HT-29 (cell line): ENCODE measurements at regions not wholly inside any gene's neighbourhood (a gene's known extent, or its start where the extent isn't known, plus 50 kb on each side); places are given as distances from the start of the nearest gene placed in this dataset.

Experiments
- DNase-seq: peaks from one replicate; pipeline ENCODE4 v3.0.0-alpha.2; 2015; ENCODE audit warnings: low spot score

DNA sequence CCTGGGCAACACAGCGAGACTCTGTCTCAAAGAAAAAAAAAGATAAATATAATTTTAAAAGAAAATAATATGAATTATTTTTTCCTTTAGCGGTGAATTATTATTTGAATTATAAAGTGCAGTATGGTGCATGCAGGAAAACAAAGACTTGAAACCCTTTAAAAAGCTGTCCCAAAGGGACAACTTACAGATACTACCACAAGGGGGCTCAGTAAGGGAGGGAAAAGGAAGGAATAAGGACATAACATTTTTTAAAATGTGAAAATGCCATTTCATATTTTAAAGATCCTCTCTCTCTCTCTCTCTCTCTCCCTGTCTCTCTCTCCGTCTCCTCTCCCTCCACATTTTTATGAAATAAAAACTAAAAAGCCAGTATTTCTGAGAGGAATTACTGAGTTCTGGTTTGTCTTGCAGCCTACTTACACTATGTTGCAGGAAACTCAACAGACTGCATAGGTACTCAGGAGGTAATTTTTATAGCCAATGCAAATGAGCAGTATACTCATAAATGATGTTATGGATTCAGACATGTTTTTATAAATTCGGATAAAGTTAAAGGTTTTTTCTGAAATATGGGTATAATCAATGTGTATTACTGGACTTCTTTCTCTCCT lies 455.0 kb upstream of the GJE1 start:
- peak; percentile 58 for DNase-seq

DNA sequence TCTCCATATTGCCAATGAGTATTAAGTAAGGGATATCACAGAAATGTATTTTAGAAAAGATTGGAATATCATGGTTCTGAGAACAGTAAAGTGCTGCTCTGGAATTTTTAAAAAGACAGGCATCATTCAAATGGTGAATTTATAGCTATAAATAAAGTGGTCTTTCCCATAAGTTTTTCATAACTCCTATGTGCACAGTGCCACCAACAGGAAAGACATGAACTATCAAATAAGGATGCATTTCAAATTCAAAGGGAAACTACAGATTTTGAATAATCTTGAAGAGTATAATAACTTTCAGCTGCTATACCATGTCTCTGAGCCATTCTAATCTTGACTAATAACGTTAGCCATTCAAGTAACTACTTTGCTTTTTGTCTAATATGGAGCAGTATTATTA lies 456.8 kb upstream of the GJE1 start:
- peak; percentile 19 for DNase-seq

DNA sequence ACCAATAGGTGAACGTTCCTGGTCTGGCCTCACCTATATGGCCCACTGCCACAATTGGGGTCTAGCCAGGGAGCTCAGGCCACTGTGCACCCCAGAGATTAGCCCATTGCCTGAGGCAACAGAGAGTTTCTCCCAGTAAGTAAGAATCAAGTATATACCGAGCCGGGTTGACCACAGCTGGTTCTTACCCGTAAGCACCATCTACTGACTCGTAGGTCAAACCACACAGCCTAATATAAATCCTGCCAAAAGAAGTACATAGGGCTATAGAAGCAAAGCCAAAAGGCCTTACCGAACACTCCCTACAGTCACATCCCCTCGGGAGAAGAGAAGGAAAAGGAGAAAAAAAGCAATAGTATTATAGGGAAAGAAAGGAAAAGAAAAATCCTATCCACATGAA lies 463.6 kb upstream of the GJE1 start:
- DNase-seq, result no peak

DNA sequence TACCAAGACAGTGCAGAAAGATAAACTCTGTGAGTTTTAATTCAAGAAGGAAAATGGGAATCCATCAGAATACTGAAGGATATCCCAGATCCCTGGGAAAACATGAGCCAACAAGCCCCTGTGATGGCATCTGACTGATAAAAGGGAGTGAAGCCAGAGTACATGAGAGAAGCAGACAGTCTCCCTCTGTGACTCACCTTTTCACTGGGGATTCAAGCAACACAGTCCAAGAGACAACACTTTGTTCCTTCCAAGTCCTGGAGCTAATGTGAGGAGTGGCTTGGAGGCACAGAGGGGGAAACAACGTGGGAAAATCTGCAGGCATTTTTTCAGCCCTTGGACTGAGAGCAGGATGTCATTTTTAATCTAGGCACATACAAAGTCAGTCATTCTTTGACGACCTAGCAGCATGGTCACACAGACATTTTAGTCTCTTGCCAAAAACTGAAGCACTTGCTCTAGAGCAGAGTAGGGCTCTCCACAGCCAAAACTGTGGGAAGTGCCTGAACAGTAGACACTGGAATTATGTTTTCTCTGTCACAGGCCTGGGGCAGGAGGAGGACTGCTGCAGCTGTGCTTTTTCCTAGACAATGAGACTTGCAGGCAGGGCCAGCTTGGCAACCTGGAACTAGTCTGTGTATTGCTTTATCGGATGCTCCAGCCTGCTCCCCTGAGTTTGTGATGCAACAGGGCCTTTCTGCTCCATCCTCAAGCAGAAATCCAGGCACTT lies 465.0 kb upstream of the GJE1 start:
- DNase-seq, result no peak

DNA sequence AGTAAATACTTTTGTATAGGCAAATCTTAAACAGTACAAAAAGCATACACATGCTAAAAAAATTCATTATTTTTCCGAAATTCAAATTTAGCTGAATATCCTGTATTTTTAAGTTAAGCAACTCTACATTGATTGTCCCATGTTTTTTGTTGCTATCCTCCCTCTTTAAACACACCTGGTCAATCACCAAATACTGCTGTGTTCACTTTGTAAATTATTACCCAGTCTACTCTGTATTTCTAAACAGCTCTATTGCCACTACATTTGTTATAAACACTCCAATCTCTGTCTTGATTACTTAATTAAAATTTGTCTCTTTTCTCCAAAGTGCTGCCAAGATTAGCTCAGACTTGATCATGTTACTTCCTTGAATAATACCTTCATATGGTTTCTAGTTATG lies 466.5 kb upstream of the GJE1 start:
- DNase-seq, result no peak

DNA sequence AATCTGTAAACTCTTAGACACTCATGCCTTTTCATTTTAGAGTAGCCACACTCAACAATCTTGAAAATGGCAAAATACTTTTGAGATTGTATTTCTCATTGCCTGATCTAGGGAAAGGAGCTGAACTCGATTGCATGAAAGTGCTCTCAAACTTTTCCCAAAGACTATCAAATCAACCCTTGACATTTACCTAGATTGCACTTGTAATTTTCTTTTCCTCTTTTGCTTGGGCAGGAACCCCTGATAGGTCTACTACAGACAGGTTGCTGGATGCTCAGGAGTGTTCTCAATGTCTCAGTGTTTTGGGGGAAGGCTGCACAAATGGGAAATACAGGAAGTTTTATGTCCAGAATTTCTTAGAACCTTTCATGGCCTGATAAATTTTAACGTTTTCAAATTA lies 468.0 kb upstream of the GJE1 start:
- no peak for DNase-seq

DNA sequence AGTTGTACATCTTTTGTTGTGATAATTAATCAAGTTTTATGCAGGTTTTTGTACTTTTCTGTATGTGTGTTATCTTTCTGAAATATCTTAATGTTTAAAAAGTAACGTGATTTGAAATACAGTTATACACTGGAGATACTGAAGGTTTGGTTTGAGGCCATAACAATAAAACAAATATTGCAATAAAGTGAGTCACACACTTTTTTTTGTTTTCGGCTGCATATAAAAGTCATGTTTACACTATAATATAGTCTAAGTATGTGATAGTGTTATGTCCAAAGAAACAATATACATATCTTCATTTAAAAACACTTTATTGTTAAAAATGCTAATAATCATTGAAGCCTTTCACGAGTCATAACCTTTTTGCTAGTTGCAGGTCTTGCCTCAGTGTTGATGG lies 473.1 kb upstream of the GJE1 start:
- no peak for DNase-seq

DNA sequence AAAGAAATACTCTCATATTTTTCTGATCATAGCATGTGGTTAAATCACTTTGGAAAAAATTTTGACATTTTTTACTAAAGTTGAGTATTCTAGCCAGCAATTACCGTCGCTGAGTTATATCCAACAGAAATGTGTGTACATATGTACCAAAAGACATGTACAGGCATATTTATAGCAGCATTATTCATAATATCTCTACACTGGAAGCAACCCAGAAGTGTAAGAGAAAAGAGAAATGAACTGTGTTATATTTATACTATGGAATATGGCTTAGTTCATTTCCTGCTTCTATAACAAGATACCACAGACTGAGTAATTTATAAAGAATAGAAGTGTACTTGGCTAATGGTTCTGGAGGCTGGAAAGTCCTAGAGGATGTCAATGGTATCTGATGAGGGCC lies 474.0 kb upstream of the GJE1 start:
- no peak for DNase-seq

DNA sequence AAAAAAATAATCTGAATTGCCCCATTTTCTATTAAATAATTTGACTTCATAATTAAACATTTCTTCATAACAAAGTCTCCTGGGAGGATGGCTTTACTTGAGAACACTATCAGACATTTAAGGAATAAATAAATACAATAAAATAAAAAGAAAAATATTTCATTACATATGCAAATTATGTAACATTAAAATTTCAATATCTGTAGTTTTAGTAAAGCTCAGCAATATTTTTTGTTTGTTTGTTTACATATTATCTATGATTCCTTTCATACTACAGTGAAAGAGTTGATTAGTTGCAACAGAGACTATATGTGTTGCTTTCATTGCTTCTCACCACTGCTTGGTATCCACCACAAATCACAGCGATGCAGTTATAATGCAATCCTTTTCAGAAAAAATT lies 474.9 kb upstream of the GJE1 start:
- no peak for DNase-seq

DNA sequence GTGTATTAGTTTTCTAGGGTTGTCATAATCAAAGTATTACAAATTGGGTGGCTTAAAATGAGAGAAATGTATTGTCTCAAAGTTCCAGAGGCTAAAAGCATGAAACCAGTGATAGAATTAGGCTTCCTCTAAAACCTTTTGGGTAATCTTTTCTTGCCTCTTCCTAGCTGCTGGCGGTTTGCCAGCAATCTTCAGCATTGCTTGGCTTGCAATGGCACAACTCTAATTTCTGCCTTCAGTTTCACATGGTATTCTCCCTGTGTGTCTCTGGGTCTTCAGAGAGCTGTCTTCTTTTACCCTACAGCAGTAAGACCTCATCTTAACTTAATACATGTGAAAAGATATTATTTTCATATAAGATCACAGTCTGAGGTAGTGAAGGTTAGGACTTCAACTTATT lies 479.1 kb upstream of the GJE1 start:
- peak; percentile 15 for DNase-seq

DNA sequence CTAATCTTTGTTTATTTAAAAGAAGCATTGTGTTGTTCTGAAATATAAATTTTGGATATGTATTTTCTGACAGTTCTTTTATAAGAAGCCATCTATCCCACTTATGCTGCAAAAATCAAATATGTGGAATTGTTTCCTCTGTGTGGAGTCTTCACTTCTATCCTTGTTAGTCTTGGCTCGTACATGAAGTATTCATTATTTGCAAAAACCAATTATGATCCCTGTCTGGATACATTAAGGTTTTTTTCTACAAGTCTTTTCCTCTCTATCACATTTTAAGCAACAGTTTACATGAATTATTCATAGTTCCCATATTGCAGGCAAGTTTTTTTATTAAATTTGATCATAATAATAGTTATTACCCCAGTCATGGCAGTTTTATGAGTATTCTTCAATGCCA lies 490.8 kb upstream of the GJE1 start:
- no peak for DNase-seq

DNA sequence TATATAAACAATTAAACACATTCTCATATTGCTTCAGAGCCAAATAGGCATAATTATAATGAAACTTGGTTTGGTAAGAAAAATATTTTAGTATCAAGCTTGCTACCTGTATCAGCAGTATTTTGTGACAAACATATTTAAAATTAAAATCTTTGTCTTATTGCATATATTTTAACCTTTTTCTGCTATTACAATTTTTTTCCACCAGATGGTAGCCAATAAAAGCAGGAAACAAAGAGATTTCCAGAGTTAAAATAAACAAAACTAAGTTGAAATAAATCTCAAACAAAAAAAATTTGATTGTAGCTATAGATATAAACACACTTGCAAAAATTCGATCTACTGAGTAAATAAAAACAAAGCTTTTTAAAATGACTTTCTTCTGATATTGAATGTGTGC lies 491.3 kb upstream of the GJE1 start:
- peak; percentile 3 for DNase-seq

DNA sequence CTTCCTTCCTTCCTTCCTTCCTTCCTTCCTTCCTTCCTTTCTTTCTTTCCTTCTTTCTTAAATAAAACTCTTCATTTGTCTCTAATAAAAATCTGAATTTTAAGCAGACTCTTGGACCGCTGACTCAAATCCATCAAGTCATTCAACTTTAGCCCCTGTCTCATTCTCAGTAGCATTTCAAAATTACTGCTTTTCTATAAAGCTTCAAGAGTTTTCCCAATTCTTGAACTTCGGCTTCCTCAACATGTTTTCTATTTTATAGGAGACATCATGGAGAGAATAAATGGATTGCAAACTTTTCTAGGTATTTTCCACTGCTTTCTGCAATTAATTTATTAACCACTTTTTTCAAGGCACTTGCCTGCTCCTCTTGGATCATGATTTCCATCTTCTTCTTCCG lies 497.1 kb upstream of the GJE1 start:
- no peak for DNase-seq

DNA sequence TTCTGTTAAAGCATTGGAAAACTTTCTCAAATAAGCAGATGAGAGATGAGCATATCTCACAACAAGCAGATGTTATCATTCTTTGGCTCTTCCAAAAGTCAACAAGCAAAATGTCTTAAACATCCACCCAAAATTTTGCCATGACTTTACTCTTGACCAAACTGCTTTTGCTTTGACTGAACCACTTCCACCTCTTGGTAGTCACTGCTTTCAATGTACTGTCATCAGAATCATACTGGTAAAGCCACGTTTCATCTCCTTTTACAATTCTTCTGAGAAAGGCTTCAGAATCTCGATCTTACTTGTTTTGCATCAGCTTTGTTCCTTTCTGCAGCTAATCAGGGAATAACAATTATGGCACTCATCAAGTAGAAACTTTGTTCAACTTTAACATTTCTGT lies 498.5 kb upstream of the GJE1 start:
- no peak for DNase-seq

DNA sequence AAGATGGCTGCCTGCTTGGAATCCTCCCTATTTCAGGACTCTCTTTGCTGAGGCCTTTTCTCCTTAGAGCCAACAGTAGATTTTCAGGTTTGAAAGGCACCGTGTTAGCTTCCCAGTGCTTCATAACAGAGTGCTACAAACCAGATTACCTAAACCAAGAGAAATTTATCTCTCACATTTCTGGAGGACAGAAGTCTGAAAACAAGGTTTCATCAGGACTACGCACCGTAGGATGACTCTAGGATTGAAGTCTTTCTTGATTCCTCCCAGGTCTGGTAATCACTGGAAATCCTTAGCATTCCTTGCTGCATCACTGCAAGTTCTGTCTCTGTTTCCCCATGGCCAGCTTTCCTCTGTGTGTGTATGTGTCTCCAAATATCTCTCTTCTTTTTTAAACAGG lies 508.4 kb upstream of the GJE1 start:
- DNase-seq, result no peak

DNA sequence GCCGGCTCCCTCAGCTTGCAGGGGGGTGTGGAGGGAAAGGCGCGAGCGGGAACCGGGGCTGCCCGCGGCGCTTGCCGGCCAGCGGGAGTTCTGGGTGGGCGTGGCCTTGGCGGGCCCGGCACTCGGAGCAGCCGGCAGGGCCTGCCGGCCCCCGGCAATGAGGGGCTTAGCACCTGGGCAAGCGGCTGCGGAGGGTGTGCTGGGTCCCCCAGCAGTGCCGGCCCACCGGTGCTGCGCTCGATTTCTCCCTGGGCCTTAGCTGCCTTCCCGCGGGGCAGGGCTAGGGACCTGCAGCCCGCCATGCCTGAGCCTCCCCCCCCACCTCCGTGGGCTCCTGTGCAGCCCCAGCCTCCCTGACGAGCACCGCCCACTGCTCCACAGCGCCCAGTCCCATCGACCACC lies 514.5 kb upstream of the GJE1 start:
- DNase-seq, result no peak

DNA sequence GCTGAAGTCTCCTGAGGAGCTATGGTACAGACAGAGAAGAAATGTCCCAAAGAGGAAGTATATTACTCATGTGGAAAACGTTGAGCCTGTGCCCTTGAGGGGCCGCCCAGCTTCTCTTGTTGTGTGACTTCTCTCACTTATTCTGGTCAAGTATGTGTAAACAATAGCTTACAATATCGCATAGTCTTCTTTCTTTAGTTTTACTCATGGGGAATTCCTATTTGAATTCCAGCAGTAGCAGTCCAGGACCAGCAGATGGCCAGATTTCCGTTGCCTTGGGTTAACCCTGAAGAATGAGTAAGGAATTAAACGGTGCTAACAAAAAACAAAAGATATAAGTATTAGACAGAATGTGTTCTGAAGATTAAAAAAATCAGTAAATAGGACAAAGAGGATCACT lies 522.0 kb upstream of the GJE1 start:
- peak; percentile 16 for DNase-seq

DNA sequence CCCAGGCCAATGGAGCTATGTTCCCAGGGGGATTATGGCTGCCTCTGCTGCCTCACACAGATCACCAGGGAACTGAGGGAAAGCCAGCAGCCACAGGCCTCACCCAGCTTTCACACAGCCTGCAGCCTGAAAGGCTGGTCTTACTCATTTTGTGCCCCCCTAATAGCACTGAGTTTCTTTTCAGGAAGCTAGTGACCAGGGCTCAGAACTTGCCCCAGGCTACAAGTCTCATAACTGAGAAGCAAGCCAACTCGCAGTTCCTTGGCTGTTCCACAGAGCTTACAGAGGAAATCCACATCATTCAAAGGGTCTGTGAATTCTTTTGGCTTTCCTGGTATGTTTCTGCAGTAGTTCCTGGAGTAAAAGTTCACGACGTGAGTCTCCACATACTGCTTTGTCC lies 524.8 kb upstream of the GJE1 start:
- no peak for DNase-seq

DNA sequence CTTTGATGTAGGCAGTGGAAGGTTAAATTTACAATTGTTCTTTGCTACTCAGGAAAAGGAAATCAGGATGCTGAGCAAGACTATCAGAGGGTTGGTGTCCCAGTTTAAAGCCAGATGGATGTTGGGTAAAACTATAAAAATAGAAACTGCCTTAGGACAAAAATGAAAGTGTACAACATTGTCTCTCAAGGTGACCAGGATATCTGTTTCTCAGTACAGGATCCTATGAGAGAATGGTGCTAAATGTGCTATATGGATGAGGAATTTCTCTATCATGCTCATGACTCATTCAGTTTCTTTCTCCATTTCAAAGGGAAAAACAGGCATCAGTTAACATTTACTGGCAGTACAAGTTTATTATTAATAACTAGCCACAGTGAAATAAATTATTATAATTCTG lies 534.2 kb upstream of the GJE1 start:
- DNase-seq, result no peak

DNA sequence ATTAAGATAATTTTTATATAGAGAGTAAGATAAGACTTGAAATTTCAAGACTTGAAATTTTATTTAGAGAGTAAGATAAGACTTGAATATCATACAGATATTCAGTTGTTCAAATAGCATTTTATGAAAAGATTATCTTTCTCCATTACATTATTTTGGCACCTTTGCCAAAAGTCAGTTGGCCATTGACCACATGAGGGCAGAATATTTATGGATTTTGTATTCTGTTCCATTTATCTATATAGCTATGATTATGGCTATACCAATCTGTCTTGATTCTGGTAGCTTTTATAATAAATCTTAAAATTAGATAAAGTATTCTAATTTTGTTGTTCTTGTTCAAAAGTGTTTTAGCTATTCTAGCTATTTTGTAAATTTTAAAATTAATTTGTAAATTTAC lies 537.9 kb upstream of the GJE1 start:
- DNase-seq, result peak; percentile 10

DNA sequence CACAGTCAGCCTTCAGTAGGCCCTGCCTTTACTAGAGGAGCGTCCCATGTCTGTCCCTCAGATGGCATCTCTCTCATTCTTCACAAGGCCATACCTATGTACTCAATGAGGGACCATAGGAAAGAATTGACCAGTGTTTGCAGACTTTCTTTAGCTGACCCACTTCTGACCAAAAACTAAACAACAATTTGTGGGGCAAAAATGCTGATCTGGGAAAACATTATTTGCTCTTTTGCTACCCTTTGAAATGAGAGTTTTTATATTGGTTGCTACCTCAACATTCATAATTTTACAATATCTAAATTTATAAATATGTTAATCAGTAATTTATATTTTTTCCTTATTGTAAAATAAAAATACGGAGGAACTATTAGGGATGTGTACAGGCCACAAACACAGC lies 539.4 kb upstream of the GJE1 start:
- DNase-seq, result no peak

DNA sequence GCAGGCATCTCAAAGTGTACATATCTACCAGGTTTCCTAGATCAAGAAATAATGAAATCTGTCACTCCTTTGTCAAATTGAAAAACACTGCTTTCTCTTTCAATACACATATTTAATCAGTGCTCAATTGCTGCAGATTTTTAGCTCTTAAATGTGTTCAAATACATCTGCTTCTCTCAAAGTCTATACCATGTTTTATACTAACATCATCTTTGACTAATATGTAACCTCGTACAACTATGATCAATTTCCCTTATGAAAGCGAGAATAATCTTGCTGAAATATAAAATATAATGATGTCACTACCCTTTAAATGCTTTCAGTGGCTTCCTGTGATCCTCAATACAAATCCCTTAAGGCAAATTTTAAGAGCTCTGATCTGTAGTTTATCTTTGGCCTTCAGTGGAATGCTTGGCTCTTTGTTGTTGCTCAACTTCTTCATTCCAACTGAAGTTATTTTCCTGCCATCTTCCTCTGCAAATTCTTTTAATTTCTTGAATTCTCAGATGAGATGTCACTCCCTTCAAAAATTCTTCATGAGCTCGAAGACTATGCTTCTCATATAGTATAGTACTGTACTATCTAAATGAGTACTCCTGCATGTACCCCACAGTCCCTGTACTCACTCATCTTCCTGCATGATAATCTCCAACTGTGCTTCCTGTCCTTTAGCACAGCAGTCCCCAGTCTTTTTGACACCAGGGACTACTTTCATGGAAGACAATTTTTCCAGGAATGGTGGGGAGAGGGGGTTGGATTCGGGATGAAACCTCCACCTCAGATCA lies 545.1 kb upstream of the GJE1 start:
- no peak for DNase-seq

DNA sequence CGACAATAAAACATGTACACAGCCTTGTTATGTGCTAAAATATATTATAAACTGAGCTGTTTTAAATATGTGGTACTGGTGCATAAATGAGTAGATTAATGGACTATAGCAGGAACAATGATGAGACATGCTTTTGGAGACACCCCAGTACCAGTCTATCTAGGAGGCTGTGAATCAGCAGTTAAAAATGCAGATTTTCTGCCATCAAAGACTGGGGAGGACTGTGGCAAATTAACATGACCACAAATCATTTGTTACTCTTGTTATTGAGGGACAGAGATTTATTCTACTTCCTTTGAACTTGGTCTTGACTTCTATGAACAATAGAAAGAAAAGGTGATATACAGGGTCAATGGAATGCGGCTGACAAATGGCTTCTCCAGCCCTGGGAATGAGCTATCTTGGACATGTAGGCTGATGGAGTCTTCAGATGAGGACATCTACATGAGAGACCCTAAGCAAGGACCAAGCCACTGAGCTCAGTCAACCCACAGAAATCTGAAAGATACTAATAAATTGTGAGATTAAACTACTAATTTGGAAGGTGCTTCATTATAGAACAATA lies 551.7 kb upstream of the GJE1 start:
- DNase-seq, result no peak
